ENCODE measurements at regions not wholly inside any gene's neighbourhood (a gene's known extent, or its start where the extent isn't known, plus 50 kb on each side); places are given as distances from the start of the nearest gene placed in this dataset.

GRCh38 chr5:143713047-143714003 lies 98.6 kb upstream of the HMHB1 start:
- no peaks in the 10 kb centered on the region for H3K9me3 ChIP-seq (replicated peaks in 1 of 2; ENCODE audit: control insufficient read depth in 1 of 2, insufficient read depth in 1 of 2, low read length in 2 of 2)
- no peak overlapping the region for H3K4me3 ChIP-seq (replicated peaks in 1 of 3; ENCODE audit: low read depth in 2 of 3, low read length in 3 of 3)
- WGBS (ENCODE audit: insufficient coverage) = 100% methylated on average over 6 of the region's 8 CpGs
- no peak overlapping the region for H3K27ac Mint-ChIP-seq
- no peak overlapping the region for H3K9ac ChIP-seq (ENCODE audit: insufficient read depth, low read length, poor library complexity, severe bottlenecking)
- H2AFZ ChIP-seq (ENCODE audit: insufficient read depth, low read depth, low read length, poor library complexity, severe bottlenecking) = no peak overlapping the region
- no peaks in the 10 kb centered on the region for H3K27me3 ChIP-seq (ENCODE audit: control insufficient read depth in 2 of 2, insufficient read depth in 2 of 2, low read length in 2 of 2)
- H4K20me1 ChIP-seq (ENCODE audit: insufficient read depth, low read length) = no peaks in the 10 kb centered on the region
- H3K4me1 Mint-ChIP-seq = peaks cover 15% of the 10 kb centered on the region
- no peaks in the 10 kb centered on the region for H3K9me3 Mint-ChIP-seq
- no peak overlapping the region for H3K27ac ChIP-seq (ENCODE audit: low read depth in 1 of 2, low read length in 2 of 2)
- H3K79me2 ChIP-seq (ENCODE audit: insufficient read depth, low read length) = no peaks in the 10 kb centered on the region
- DNase-seq = no peak
- no peak overlapping the region for H3K4me3 Mint-ChIP-seq
- peaks cover 0 to 4% (median 3%) of the 10 kb centered on the region in 3 donors for H3K27me3 Mint-ChIP-seq (ENCODE audit: low read depth in 3 of 3)
- H3K36me3 ChIP-seq (replicated peaks in 1 of 2; ENCODE audit: control insufficient read depth in 1 of 2, insufficient read depth in 2 of 2, low read length in 2 of 2) = no peaks in the 10 kb centered on the region
- H3K4me2 ChIP-seq (replicated peaks; ENCODE audit: extremely low read depth, low read length, poor library complexity, severe bottlenecking) = no peak overlapping the region
- peaks cover 0 to 3% of the 10 kb centered on the region in 2 donors for H3K4me1 ChIP-seq (ENCODE audit: control insufficient read depth in 1 of 2, insufficient read depth in 2 of 2, low read length in 2 of 2)
- intact Hi-C loops (cut with micrococcal nuclease) = no loop called here
- H3K36me3 Mint-ChIP-seq = no peaks in the 10 kb centered on the region
- TF ChIP-seq, protein P1, sequence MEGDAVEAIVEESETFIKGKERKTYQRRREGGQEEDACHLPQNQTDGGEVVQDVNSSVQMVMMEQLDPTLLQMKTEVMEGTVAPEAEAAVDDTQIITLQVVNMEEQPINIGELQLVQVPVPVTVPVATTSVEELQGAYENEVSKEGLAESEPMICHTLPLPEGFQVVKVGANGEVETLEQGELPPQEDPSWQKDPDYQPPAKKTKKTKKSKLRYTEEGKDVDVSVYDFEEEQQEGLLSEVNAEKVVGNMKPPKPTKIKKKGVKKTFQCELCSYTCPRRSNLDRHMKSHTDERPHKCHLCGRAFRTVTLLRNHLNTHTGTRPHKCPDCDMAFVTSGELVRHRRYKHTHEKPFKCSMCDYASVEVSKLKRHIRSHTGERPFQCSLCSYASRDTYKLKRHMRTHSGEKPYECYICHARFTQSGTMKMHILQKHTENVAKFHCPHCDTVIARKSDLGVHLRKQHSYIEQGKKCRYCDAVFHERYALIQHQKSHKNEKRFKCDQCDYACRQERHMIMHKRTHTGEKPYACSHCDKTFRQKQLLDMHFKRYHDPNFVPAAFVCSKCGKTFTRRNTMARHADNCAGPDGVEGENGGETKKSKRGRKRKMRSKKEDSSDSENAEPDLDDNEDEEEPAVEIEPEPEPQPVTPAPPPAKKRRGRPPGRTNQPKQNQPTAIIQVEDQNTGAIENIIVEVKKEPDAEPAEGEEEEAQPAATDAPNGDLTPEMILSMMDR (IDR thresholded peaks at IDR 0.05) = no peak

DNA sequence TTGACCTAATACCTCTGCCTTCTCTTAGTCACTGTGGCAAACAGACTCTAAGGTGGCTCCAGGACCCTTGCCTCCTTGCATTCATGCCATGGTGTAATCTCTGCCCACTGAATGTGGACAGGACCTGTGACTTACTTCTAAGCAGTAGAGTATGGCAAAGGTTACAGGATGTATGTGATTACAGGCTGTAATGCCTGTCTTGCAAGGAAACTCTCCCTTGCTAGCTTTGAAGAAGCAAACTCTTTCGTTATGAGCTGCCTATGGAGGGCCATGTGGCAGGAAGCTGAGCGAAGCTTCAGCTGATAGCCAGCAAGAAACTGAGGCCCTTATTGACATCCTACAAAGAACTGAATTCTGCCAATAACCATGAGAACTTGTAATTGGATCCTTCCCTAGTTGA lies 103.3 kb upstream of the HMHB1 start:
- intact Hi-C loops (cut with micrococcal nuclease) = no loop called here
- WGBS (ENCODE audit: insufficient coverage) = 100% methylated on average over 1 of the region's 2 CpGs
- H3K4me1 ChIP-seq (ENCODE audit: control insufficient read depth in 1 of 2, insufficient read depth in 2 of 2, low read length in 2 of 2) = no peaks in the 10 kb centered on the region
- Mint-ChIP-seq H3K9me3 (no peaks in the 10 kb centered on the region), H3K27ac (no peak overlapping the region), H3K4me3 (no peak overlapping the region), H3K27me3 (ENCODE audit: low read depth in 3 of 3) (peaks cover 0 to 6% (median 5%) of the 10 kb centered on the region in 3 donors), H3K4me1 (peaks cover 4% of the 10 kb centered on the region), H3K36me3 (no peaks in the 10 kb centered on the region)
- TF ChIP-seq, protein P1 (IDR thresholded peaks at IDR 0.05) = no peak
- no peaks in the 10 kb centered on the region for H3K79me2 ChIP-seq (ENCODE audit: insufficient read depth, low read length)
- no peaks in the 10 kb centered on the region for H3K27me3 ChIP-seq (ENCODE audit: control insufficient read depth in 2 of 2, insufficient read depth in 2 of 2, low read length in 2 of 2)
- H3K36me3 ChIP-seq (replicated peaks in 1 of 2; ENCODE audit: control insufficient read depth in 1 of 2, insufficient read depth in 2 of 2, low read length in 2 of 2) = no peaks in the 10 kb centered on the region
- no peaks in the 10 kb centered on the region for H3K9me3 ChIP-seq (replicated peaks in 1 of 2; ENCODE audit: control insufficient read depth in 1 of 2, insufficient read depth in 1 of 2, low read length in 2 of 2)
- H3K4me2 ChIP-seq (replicated peaks; ENCODE audit: extremely low read depth, low read length, poor library complexity, severe bottlenecking) = no peak overlapping the region
- no peak overlapping the region for H2AFZ ChIP-seq (ENCODE audit: insufficient read depth, low read depth, low read length, poor library complexity, severe bottlenecking)
- no peaks in the 10 kb centered on the region for H4K20me1 ChIP-seq (ENCODE audit: insufficient read depth, low read length)
- H3K4me3 ChIP-seq (replicated peaks in 1 of 3; ENCODE audit: low read depth in 2 of 3, low read length in 3 of 3) = no peak overlapping the region
- no peak overlapping the region for H3K27ac ChIP-seq (ENCODE audit: low read depth in 1 of 2, low read length in 2 of 2)
- no peak for DNase-seq
- no peak overlapping the region for H3K9ac ChIP-seq (ENCODE audit: insufficient read depth, low read length, poor library complexity, severe bottlenecking)
